MG63 (cell line): ENCODE measurements at regions not wholly inside any gene's neighbourhood (a gene's known extent, or its start where the extent isn't known, plus 50 kb on each side); places are given as distances from the start of the nearest gene placed in this dataset.

Source experiments
- DNase-seq: peaks from one replicate; pipeline ENCODE4 v3.0.0-alpha.2; 2020
- H3K27me3 ChIP-seq: fragments of 250-450 bp; sonication (Bioruptor Pico); 2 replicates; pipeline ENCODE4 v1.5.1; 2020; ENCODE audit warnings: mild to moderate bottlenecking, moderate library complexity
- H3K36me3 ChIP-seq: fragments of 250-450 bp; sonication (Bioruptor Pico); 2 replicates; pipeline ENCODE4 v1.5.1; 2020; ENCODE audit warnings: mild to moderate bottlenecking, moderate library complexity
- H3K4me3 ChIP-seq: fragments of 250-450 bp; sonication (Bioruptor Pico); 2 replicates; pipeline ENCODE4 v1.5.1; 2020; ENCODE audit warnings: mild to moderate bottlenecking, moderate library complexity
- H3K9me3 ChIP-seq: fragments of 250-450 bp; sonication (Bioruptor Pico); 2 replicates; pipeline ENCODE4 v1.5.1; 2020; ENCODE audit warnings: mild to moderate bottlenecking, moderate library complexity

GRCh38 chr6:87919416-87919815 lies 128.2 kb upstream of the SPACA1 start:
- DNase-seq: no peak
- Histone ChIP-seq H3K36me3 (no peaks in the 10 kb centered on the region), H3K4me3 (no peak overlapping the region), H3K9me3 (no peaks in the 10 kb centered on the region), H3K27me3 (no peaks in the 10 kb centered on the region)

- Histone ChIP-seq H3K36me3 (no peaks in the 10 kb centered on the region), H3K27me3 (no peaks in the 10 kb centered on the region), H3K9me3 (no peaks in the 10 kb centered on the region), H3K4me3 (no peak overlapping the region)
- DNase-seq: no peak
These were observed 128.6 kb upstream of the SPACA1 start for GRCh38 chr6:87919001-87919400.

- H3K36me3 ChIP-seq: no peaks in the 10 kb centered on the region
- no peaks in the 10 kb centered on the region for H3K9me3 ChIP-seq
- DNase-seq: no peak
- H3K4me3 ChIP-seq: no peak overlapping the region
- H3K27me3 ChIP-seq: no peaks in the 10 kb centered on the region
These were observed 129.1 kb upstream of the SPACA1 start for GRCh38 chr6:87918461-87918941.

GRCh38 chr6:87917886-87918285 lies 129.8 kb upstream of the SPACA1 start:
- Histone ChIP-seq H3K9me3 (no peaks in the 10 kb centered on the region), H3K36me3 (no peaks in the 10 kb centered on the region), H3K4me3 (no peak overlapping the region), H3K27me3 (no peaks in the 10 kb centered on the region)
- no peak for DNase-seq

- Histone ChIP-seq H3K4me3 (no peak overlapping the region), H3K27me3 (no peaks in the 10 kb centered on the region), H3K36me3 (no peaks in the 10 kb centered on the region), H3K9me3 (no peaks in the 10 kb centered on the region)
- no peak for DNase-seq
These were observed 131.2 kb upstream of the SPACA1 start for GRCh38 chr6:87916446-87916845.

GRCh38 chr6:87914637-87915395 lies 132.8 kb upstream of the SPACA1 start:
- DNase-seq: no peak
- H3K9me3 ChIP-seq: peaks cover 7% of the 10 kb centered on the region
- H3K4me3 ChIP-seq: no peak overlapping the region
- H3K36me3 ChIP-seq: no peaks in the 10 kb centered on the region
- H3K27me3 ChIP-seq: no peaks in the 10 kb centered on the region

- no peaks in the 10 kb centered on the region for H3K27me3 ChIP-seq
- H3K9me3 ChIP-seq: peaks cover 7% of the 10 kb centered on the region
- no peaks in the 10 kb centered on the region for H3K36me3 ChIP-seq
- H3K4me3 ChIP-seq: no peak overlapping the region
- DNase-seq: no peak
These were observed 133.7 kb upstream of the SPACA1 start for GRCh38 chr6:87913974-87914373.

- peaks cover 7% of the 10 kb centered on the region for H3K9me3 ChIP-seq
- H3K36me3 ChIP-seq: no peaks in the 10 kb centered on the region
- no peaks in the 10 kb centered on the region for H3K27me3 ChIP-seq
- no peak for DNase-seq
- H3K4me3 ChIP-seq: no peak overlapping the region
These were observed 135.5 kb upstream of the SPACA1 start for GRCh38 chr6:87912102-87912501.

- peak; percentile 95 for DNase-seq
- peaks cover 7% of the 10 kb centered on the region for H3K9me3 ChIP-seq
- no peaks in the 10 kb centered on the region for H3K36me3 ChIP-seq
- H3K27me3 ChIP-seq: no peaks in the 10 kb centered on the region
- no peak overlapping the region for H3K4me3 ChIP-seq
These were observed 137.8 kb upstream of the SPACA1 start for GRCh38 chr6:87909849-87910248.

GRCh38 chr6:87908978-87909811 lies 138.4 kb upstream of the SPACA1 start:
- no peaks in the 10 kb centered on the region for H3K27me3 ChIP-seq
- DNase-seq: peak; percentile 57
- H3K4me3 ChIP-seq: no peak overlapping the region
- peaks cover 7% of the 10 kb centered on the region for H3K9me3 ChIP-seq
- H3K36me3 ChIP-seq: no peaks in the 10 kb centered on the region

GRCh38 chr6:87907521-87907920 lies 140.1 kb upstream of the SPACA1 start:
- Histone ChIP-seq H3K9me3 (peaks cover 7% of the 10 kb centered on the region), H3K4me3 (no peak overlapping the region), H3K27me3 (no peaks in the 10 kb centered on the region), H3K36me3 (no peaks in the 10 kb centered on the region)
- DNase-seq: peak; percentile 47

- no peak for DNase-seq
- Histone ChIP-seq H3K36me3 (no peaks in the 10 kb centered on the region), H3K27me3 (no peaks in the 10 kb centered on the region), H3K4me3 (no peak overlapping the region), H3K9me3 (peaks cover 3% of the 10 kb centered on the region)
These were observed 142.5 kb upstream of the SPACA1 start for GRCh38 chr6:87905101-87905641.

- no peaks in the 10 kb centered on the region for H3K36me3 ChIP-seq
- DNase-seq: no peak
- no peaks in the 10 kb centered on the region for H3K27me3 ChIP-seq
- H3K9me3 ChIP-seq: no peaks in the 10 kb centered on the region
- no peak overlapping the region for H3K4me3 ChIP-seq
These were observed 143.6 kb upstream of the SPACA1 start for GRCh38 chr6:87904011-87904410.

GRCh38 chr6:87903323-87903722 lies 144.3 kb upstream of the SPACA1 start:
- Histone ChIP-seq H3K9me3 (no peaks in the 10 kb centered on the region), H3K4me3 (no peak overlapping the region), H3K36me3 (no peaks in the 10 kb centered on the region), H3K27me3 (no peaks in the 10 kb centered on the region)
- DNase-seq: no peak

GRCh38 chr6:87902383-87902782 lies 145.3 kb upstream of the SPACA1 start:
- no peaks in the 10 kb centered on the region for H3K27me3 ChIP-seq
- DNase-seq: no peak
- H3K9me3 ChIP-seq: peaks cover 2% of the 10 kb centered on the region; the same call in 1 of the 2 replicates
- H3K36me3 ChIP-seq: no peaks in the 10 kb centered on the region
- H3K4me3 ChIP-seq: no peak overlapping the region

- Histone ChIP-seq H3K36me3 (no peaks in the 10 kb centered on the region), H3K4me3 (no peak overlapping the region), H3K27me3 (no peaks in the 10 kb centered on the region), H3K9me3 (peaks cover 2% of the 10 kb centered on the region; the same call in 1 of the 2 replicates)
- DNase-seq: no peak
These were observed 146.0 kb upstream of the SPACA1 start for GRCh38 chr6:87901613-87902012.

GRCh38 chr6:87900160-87900698 lies 147.4 kb upstream of the SPACA1 start:
- Histone ChIP-seq H3K4me3 (no peak overlapping the region), H3K27me3 (no peaks in the 10 kb centered on the region), H3K36me3 (no peaks in the 10 kb centered on the region), H3K9me3 (peaks cover 2% of the 10 kb centered on the region; the same call in 1 of the 2 replicates)
- no peak for DNase-seq
